Naive thymus-derived CD8-positive, alpha-beta T cell (primary cell): ENCODE measurements at regions not wholly inside any gene's neighbourhood (a gene's known extent, or its start where the extent isn't known, plus 50 kb on each side); places are given as distances from the start of the nearest gene placed in this dataset.

Experiments
- ATAC-seq, 2 donors: fragments of 150-1000 bp; cut with Tn5 transposase in 1 of 2; sonication (Bioruptor Pico), chemical (Tn5 transposase) in 1 of 2; 1 replicate in 1 of 2; 2 replicates in 1 of 2; pipeline ENCODE4 v1.10.0; 2021; ENCODE audit warnings: mild to moderate bottlenecking in 2 of 2, moderate library complexity in 2 of 2
- POLR2A ChIA-PET: fragments of 350-600 bp; sonication (Branson Sonifier 250); formaldehyde crosslinking; loops from one replicate; lab custom pipeline; 2021; ENCODE audit warnings: antibody characterized with exemption; lab: Charles Lee
- DNase-seq, 10 donors: peaks; one replicate each; pipeline versions ENCODE4 v3.0.0 to v3.0.0-alpha.2; 2020 to 2022
- H3K27ac Mint-ChIP-seq, 10 donors: one replicate each; pipeline ENCODE4 v1.8.0; 2020 to 2022; ENCODE audit warnings: mild to moderate bottlenecking in 10 of 10, mixed read lengths in 10 of 10, moderate library complexity in 4 of 10, inconsistent platforms in 1 of 10
- H3K27me3 Mint-ChIP-seq, 5 donors: one replicate each; pipeline ENCODE4 v1.8.0; 2021 to 2022; ENCODE audit warnings: mixed read lengths in 5 of 5
- H3K36me3 Mint-ChIP-seq, 3 donors: one replicate each; pipeline ENCODE4 v1.8.0; 2020 to 2022; ENCODE audit warnings: mixed read lengths in 3 of 3, mild to moderate bottlenecking in 2 of 3, inconsistent platforms in 1 of 3
- H3K4me1 Mint-ChIP-seq, 4 donors: one replicate each; pipeline ENCODE4 v1.8.0; 2021 to 2022; ENCODE audit warnings: mixed read lengths in 4 of 4
- H3K4me3 Mint-ChIP-seq, 10 donors: one replicate each; pipeline ENCODE4 v1.8.0; 2020 to 2022; ENCODE audit warnings: mild to moderate bottlenecking in 10 of 10, mixed read lengths in 10 of 10, moderate library complexity in 6 of 10, inconsistent platforms in 1 of 10
- H3K9me3 Mint-ChIP-seq, 9 donors: one replicate each; pipeline ENCODE4 v1.8.0; 2020 to 2022; ENCODE audit warnings: mixed read lengths in 9 of 9, mild to moderate bottlenecking in 3 of 9, inconsistent platforms in 1 of 9, moderate library complexity in 1 of 9

DNA sequence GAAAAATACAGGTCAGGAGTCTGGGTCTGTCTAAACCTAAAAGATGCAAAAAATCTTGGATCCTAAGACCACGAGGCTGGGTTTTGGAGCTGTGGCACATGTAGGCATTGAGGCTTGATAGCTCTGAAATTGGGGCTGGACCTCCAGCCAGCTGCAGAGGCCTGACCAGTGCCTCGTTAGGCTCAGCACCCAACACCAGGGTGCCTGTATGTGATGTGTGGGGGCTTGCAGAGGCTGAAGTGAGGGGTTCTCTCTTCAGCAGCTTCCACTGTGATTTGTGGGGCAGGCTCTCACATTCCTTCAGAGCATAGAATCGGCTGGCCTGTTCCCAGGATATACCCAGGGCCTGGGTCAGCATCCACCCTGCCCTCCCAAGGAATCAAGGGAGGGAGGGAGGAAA lies 247.8 kb downstream of the BUB3 start:
- POLR2A ChIA-PET, result no interaction called here
- Mint-ChIP-seq H3K4me3 (no peak overlapping the region), H3K4me1 (peaks cover 0 to 10% (median 0%) of the 10 kb centered on the region in 4 donors), H3K36me3 (peaks cover 0 to 22% (median 19%) of the 10 kb centered on the region in 3 donors), H3K9me3 (peaks cover 8 to 36% (median 22%) of the 10 kb centered on the region in 9 donors), H3K27ac (no peak overlapping the region), H3K27me3 (peaks cover 0 to 11% (median 6%) of the 10 kb centered on the region in 5 donors)
- ATAC-seq, result no peak
- no peak for DNase-seq

DNA sequence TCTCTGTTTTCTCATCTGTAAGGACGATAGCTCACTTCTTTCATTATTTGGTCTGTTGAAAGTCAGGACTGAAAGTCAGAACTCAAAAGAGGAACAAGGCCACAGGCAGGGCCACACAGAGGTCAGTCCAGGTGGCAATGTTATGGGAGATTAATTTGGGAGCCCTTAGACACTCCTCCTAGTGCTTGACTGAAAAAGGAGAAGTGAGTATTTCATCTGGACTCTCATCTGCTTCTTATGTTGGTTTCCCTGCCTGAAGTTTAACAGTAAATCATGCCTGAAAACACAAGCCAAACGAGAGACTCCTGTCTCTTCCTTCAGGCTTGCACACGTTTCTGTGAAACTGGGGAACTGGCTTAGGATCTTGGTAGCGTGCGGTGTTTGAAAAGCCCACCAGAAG lies 248.5 kb downstream of the BUB3 start:
- Mint-ChIP-seq H3K27ac (no peak overlapping the region), H3K4me1 (peaks cover 0 to 10% (median 0%) of the 10 kb centered on the region in 4 donors), H3K9me3 (peaks cover 8 to 36% (median 23%) of the 10 kb centered on the region in 9 donors), H3K27me3 (peaks cover 2 to 16% (median 6%) of the 10 kb centered on the region in 5 donors), H3K4me3 (no peak overlapping the region), H3K36me3 (peaks cover 0 to 22% (median 19%) of the 10 kb centered on the region in 3 donors)
- no peak for DNase-seq
- POLR2A ChIA-PET, result no interaction called here
- no peak for ATAC-seq

DNA sequence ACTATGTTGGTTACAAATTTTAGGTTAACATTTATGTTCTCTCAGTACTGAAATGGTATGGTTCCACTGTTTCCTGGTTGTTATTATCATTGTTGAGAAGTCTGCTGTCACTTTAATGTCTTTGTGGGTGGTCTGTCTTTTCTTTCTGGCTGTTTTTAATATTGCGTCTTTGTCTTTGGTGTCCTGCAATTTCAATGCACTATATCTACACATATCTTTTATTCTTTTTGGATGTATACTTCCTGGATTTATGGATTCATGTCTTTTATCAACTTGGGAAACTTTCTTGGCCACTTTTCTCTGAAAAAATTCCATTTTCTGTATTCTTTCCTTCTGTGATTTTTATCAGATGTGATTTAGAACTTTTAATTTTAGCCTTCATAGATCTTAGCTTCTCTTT lies 250.2 kb downstream of the BUB3 start:
- no peak overlapping the region for H3K4me3 Mint-ChIP-seq
- peaks cover 0 to 10% (median 0%) of the 10 kb centered on the region in 4 donors for H3K4me1 Mint-ChIP-seq
- no peak for DNase-seq
- POLR2A ChIA-PET, result no interaction called here
- no peak overlapping the region for H3K27ac Mint-ChIP-seq
- ATAC-seq, result no peak
- peaks cover 8 to 36% (median 23%) of the 10 kb centered on the region in 9 donors for H3K9me3 Mint-ChIP-seq
- peaks cover 2 to 16% (median 7%) of the 10 kb centered on the region in 5 donors for H3K27me3 Mint-ChIP-seq
- H3K36me3 Mint-ChIP-seq, result peaks cover 0 to 22% (median 19%) of the 10 kb centered on the region in 3 donors

DNA sequence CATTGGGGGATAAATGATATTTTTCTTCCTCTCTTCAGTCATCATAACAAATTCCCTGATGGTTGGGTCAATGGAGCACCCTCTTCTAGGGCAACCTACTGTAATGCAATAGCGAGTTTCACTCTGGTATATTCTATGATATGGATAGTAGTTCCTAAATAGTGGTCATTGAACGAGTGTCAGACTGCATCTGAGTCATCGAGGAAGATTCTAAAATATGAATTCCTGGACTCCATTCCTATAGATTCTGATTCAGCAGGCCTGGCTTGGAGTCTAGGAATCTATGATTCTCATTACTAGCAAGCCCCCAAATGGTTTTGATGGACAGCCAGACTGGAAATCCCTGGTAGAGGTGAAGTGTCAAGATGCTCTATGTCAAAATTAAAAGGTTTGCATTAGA lies 254.5 kb downstream of the BUB3 start:
- POLR2A ChIA-PET, result no interaction called here
- Mint-ChIP-seq H3K4me3 (no peak overlapping the region), H3K36me3 (peaks cover 0 to 20% (median 19%) of the 10 kb centered on the region in 3 donors), H3K27ac (no peak overlapping the region), H3K4me1 (no peaks in the 10 kb centered on the region), H3K27me3 (peaks cover 2 to 38% (median 13%) of the 10 kb centered on the region in 5 donors), H3K9me3 (peaks cover 8 to 26% (median 19%) of the 10 kb centered on the region in 9 donors)
- no peak for ATAC-seq
- DNase-seq, result no peak

DNA sequence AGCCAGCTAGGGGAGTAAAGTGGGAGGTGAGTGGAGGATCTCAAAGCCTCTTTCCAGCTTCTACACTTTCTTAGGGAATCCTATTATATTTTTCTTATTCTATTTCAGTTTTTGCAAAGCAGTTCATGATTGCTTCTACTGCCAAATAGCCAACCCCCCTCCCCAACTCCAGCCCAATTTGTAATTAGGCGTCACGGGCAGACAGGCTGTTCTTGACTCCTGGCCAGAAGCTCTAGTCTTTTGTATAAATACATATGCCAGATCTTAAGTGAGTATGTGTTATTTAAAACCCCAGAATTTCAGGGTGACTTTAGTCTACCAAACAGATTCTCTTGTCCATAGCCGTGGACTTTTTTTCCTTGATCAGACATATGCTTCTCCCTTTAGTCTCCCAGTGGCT lies 255.2 kb downstream of the BUB3 start:
- Mint-ChIP-seq H3K4me1 (no peaks in the 10 kb centered on the region), H3K27ac (no peak overlapping the region), H3K4me3 (no peak overlapping the region), H3K9me3 (peaks cover 5 to 19% (median 13%) of the 10 kb centered on the region in 9 donors), H3K36me3 (peaks cover 0 to 17% (median 16%) of the 10 kb centered on the region in 3 donors), H3K27me3 (peaks cover 2 to 40% (median 13%) of the 10 kb centered on the region in 5 donors)
- POLR2A ChIA-PET, result no interaction called here
- ATAC-seq, result no peak
- DNase-seq, result no peak

DNA sequence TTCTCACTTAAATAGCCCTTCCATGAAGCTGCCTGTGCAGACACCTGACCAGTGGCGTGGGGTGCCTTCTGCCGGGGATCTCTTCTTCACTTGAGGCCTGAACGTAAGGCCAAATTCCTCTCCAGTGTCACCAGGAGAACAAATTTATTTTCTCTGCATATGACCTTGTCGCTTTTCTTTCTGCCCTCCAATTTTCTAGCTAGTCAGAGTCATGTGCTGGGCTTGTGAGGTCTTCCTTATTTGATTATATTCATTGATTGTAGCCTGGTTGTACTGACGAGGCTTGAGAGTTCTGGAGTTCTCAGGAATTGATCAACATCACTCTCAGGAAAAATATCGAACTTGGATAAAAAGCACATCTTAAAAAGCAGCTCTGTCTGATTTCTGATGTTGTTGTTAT lies 255.7 kb downstream of the BUB3 start:
- peaks cover 0 to 14% (median 9%) of the 10 kb centered on the region in 9 donors for H3K9me3 Mint-ChIP-seq
- DNase-seq, result no peak
- POLR2A ChIA-PET, result no interaction called here
- H3K27ac Mint-ChIP-seq, result no peak overlapping the region
- no peak for ATAC-seq
- peaks cover 2 to 40% (median 13%) of the 10 kb centered on the region in 5 donors for H3K27me3 Mint-ChIP-seq
- peaks cover 0 to 14% (median 12%) of the 10 kb centered on the region in 3 donors for H3K36me3 Mint-ChIP-seq
- H3K4me1 Mint-ChIP-seq, result no peaks in the 10 kb centered on the region
- no peak overlapping the region for H3K4me3 Mint-ChIP-seq

DNA sequence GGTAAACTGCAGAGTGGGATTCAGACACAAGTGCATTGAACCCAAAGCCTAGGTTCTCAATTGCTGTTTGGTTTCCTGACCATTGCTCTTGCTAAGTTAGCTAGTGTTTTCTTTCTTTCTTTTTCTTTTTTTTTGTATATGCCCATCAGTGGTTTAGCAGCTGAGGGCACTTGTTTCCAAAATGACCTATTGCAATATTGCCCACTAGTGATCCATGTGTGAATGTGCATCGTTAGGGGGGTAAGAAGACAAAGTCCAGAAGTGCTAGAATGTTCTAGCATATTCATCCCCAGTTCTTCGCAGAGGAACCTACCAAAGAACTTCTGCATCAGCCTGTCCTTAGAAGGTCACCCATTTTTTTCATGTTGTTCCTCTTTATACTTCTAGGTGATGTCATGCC lies 252.8 kb upstream of the GPR26 start:
- Mint-ChIP-seq H3K27me3 (peaks cover 1 to 53% (median 17%) of the 10 kb centered on the region in 5 donors), H3K27ac (no peak overlapping the region), H3K4me3 (no peak overlapping the region), H3K36me3 (no peaks in the 10 kb centered on the region), H3K9me3 (no peaks in the 10 kb centered on the region), H3K4me1 (no peaks in the 10 kb centered on the region)
- ATAC-seq, result no peak
- no peak for DNase-seq
- POLR2A ChIA-PET, result no interaction called here

DNA sequence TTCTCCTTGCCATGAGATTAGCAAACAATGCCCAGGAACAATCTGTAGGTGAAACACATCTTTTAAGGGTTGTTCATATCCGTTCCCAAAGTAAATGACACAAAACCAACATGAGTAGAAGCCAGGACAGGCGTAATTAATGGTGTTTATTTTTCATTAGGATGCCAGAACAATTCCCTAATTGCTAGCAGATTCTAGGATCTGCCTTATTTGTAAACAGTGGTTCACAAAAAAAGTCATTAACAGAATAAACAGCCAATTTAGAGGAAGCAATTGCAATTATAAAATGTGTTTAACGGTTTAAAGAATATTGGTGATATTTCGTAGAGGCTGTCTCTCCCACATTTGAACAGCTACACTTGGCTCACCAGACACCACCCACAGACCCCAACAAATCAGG lies 250.6 kb upstream of the GPR26 start:
- no peak overlapping the region for H3K4me3 Mint-ChIP-seq
- ATAC-seq (no peak), DNase-seq (no peak)
- H3K27me3 Mint-ChIP-seq, result peaks cover 1 to 45% (median 13%) of the 10 kb centered on the region in 5 donors
- no peaks in the 10 kb centered on the region for H3K4me1 Mint-ChIP-seq
- H3K9me3 Mint-ChIP-seq, result no peaks in the 10 kb centered on the region
- no peak overlapping the region for H3K27ac Mint-ChIP-seq
- no peaks in the 10 kb centered on the region for H3K36me3 Mint-ChIP-seq
- POLR2A ChIA-PET, result no interaction called here

DNA sequence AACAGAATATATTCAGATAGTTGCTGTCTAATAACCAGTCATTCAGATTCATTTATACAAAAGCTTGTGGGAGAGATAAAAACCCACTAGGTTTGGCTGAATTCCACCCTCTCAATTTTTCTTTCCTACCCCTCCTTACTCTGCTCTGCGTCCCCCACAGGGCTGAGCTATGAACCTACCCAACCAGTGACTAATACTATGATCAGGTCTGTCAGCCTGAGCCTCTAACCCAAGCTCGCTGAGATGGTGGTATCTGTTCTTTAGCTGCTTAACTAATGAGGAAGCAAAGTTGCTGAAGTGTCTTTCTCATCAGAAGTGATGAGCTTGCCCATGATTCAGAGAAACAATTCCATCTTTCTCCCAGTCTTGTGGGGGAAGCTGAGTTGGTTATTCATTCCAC lies 248.7 kb upstream of the GPR26 start:
- H3K4me3 Mint-ChIP-seq, result no peak overlapping the region
- H3K27ac Mint-ChIP-seq, result no peak overlapping the region
- no peaks in the 10 kb centered on the region for H3K9me3 Mint-ChIP-seq
- ATAC-seq (no peak), DNase-seq (no peak)
- H3K4me1 Mint-ChIP-seq, result no peaks in the 10 kb centered on the region
- POLR2A ChIA-PET, result interaction anchor here (0.6 kb wide), 1 partner anchor 264 kb away, joined by 3 read pairs; no protein-coding TSS in a partner anchor
- no peaks in the 10 kb centered on the region for H3K36me3 Mint-ChIP-seq
- H3K27me3 Mint-ChIP-seq, result peaks cover 3 to 58% (median 16%) of the 10 kb centered on the region in 5 donors

DNA sequence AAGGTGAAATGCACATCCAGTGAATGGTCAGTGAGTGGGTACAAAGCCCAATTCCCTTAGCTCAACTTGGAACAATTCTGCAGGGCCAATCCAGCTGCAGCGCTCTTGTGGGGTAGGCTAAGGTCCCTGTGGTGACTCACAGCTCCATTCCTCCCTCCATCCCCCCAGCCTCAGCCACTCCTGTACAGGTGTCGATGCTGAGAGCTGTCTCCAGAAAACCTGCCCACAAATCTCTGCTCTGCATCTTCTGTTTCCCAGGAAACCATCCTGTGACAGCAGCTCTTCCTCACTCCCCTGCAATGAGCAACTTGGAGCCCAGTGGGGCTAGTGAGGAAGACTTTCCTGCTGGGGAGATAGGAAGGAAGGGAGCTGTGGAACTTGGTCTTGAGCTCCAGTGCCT lies 244.7 kb upstream of the GPR26 start:
- H3K27ac Mint-ChIP-seq, result no peak overlapping the region
- POLR2A ChIA-PET, result no interaction called here
- no peak for DNase-seq
- H3K27me3 Mint-ChIP-seq, result peaks cover 6 to 60% (median 22%) of the 10 kb centered on the region in 5 donors
- ATAC-seq, result no peak
- H3K36me3 Mint-ChIP-seq, result no peaks in the 10 kb centered on the region
- no peak overlapping the region for H3K4me3 Mint-ChIP-seq
- no peaks in the 10 kb centered on the region for H3K4me1 Mint-ChIP-seq
- no peaks in the 10 kb centered on the region for H3K9me3 Mint-ChIP-seq

DNA sequence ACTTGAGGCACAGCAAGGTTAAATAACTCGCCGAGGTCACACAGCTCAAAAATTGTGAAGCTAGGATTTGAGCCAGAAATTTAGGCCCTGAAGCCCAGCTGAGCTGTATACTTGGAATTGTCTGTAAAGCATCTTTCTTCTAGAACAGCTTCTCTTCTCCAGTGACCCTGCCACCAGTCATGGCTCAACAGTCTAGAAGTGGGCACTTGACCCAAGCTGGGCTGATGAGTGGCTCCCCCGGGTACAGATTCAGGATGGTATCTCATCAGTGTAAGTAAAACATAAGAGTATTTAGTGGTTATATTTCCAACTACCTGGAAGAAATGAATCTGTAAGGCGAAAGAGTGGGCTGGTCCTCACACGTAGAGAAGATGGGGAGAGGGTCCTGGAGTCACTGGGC lies 243.9 kb upstream of the GPR26 start:
- no peaks in the 10 kb centered on the region for H3K36me3 Mint-ChIP-seq
- H3K9me3 Mint-ChIP-seq, result no peaks in the 10 kb centered on the region
- ATAC-seq (no peak), DNase-seq (no peak)
- H3K27ac Mint-ChIP-seq, result no peak overlapping the region
- peaks cover 0 to 2% (median 0%) of the 10 kb centered on the region in 4 donors for H3K4me1 Mint-ChIP-seq
- H3K4me3 Mint-ChIP-seq, result no peak overlapping the region
- peaks cover 5 to 52% (median 20%) of the 10 kb centered on the region in 5 donors for H3K27me3 Mint-ChIP-seq
- POLR2A ChIA-PET, result no interaction called here

DNA sequence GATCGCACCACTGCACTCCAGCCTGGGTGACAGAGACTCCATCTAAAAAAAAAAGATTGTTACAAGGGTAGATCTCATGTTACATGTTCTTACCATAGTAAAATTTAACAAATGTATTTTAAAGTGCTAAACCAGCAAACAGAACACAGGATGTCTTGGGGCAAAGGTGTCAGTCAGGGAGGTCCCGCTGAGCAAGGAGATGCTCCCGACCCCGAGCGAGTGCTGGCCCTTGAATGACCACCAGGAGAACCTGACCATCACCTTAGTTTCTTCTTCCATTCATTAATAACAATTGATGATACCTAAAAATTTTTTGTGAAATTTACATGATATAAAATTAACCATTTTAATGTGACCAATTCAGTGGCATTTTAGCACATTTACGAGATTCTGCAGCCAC lies 241.6 kb upstream of the GPR26 start:
- Mint-ChIP-seq H3K4me1 (peaks cover 0 to 2% (median 0%) of the 10 kb centered on the region in 4 donors), H3K27me3 (peaks cover 9 to 60% (median 15%) of the 10 kb centered on the region in 5 donors), H3K36me3 (no peaks in the 10 kb centered on the region), H3K9me3 (no peaks in the 10 kb centered on the region), H3K27ac (no peak overlapping the region), H3K4me3 (no peak overlapping the region)
- no peak for ATAC-seq
- no peak for DNase-seq
- POLR2A ChIA-PET, result no interaction called here

DNA sequence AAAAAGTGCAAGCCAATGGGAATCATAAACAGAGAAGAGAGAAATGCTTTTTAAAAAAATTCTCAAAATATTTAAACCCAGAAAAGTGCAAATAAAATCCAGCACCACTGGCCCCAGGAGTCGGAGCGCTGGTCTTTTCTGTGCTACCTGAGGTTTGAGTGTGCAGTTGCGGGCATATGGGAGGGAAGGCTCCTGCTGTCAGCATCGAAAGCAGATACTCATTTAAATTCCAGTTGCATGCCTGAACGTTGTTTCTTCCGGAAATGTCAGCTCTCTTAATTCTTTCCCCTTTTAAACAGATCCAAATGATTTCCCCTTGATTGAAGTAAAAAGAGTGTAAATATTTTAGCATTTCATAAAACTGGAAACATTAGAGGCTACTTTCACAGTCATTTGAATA lies 240.5 kb upstream of the GPR26 start:
- no peaks in the 10 kb centered on the region for H3K36me3 Mint-ChIP-seq
- no peak for DNase-seq
- POLR2A ChIA-PET, result no interaction called here
- no peak overlapping the region for H3K4me3 Mint-ChIP-seq
- peaks cover 0 to 2% (median 0%) of the 10 kb centered on the region in 4 donors for H3K4me1 Mint-ChIP-seq
- no peak for ATAC-seq
- no peaks in the 10 kb centered on the region for H3K9me3 Mint-ChIP-seq
- no peak overlapping the region for H3K27ac Mint-ChIP-seq
- H3K27me3 Mint-ChIP-seq, result peaks cover 9 to 65% (median 15%) of the 10 kb centered on the region in 5 donors
